Activated CD4-positive, CD25-positive, alpha-beta regulatory T cell treated with anti-CD3 and anti-CD28 coated beads, Interleukin-2, amount 50 U/mL, for 72 hours (primary cell): ENCODE measurements at regions not wholly inside any gene's neighbourhood (a gene's known extent, or its start where the extent isn't known, plus 50 kb on each side); places are given as distances from the start of the nearest gene placed in this dataset.

Experiments
- DNase-seq: peaks from one replicate; pipeline ENCODE4 v3.0.0; 2021

GRCh38 chr11:86193297-86194095 is 51.1 kb upstream of the EED start:
- DNase-seq, result peak; percentile 50

GRCh38 chr11:86192519-86193257 is 51.9 kb upstream of the EED start:
- no peak for DNase-seq

GRCh38 chr11:86191874-86192273 is 52.7 kb upstream of the EED start:
- no peak for DNase-seq

- DNase-seq, result no peak
Measured at GRCh38 chr11:86187027-86187426, 57.5 kb upstream of the EED start.

GRCh38 chr11:86186386-86186785 is 58.2 kb upstream of the EED start:
- DNase-seq, result no peak

DNA sequence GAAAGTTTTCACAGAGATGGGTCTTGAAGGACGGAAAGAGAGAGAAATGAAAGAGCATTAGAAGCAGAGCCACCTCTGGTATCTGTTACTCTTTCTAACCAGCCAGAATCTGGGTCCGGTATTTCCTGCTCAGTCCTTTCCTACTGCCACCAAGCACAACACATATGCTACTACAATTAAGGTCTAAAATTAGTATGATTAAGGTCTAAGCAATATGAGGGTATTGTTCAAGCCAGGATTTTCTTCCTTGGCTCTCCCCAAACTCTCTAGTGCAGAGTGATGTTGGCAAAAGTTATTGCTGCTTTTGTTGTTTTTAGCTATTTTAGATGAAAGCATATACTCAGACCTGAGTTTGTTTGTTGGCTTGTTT is 59.2 kb upstream of the EED start:
- no peak for DNase-seq

- no peak for DNase-seq
Measured at GRCh38 chr11:86184728-86185380, 59.7 kb upstream of the EED start.

DNA sequence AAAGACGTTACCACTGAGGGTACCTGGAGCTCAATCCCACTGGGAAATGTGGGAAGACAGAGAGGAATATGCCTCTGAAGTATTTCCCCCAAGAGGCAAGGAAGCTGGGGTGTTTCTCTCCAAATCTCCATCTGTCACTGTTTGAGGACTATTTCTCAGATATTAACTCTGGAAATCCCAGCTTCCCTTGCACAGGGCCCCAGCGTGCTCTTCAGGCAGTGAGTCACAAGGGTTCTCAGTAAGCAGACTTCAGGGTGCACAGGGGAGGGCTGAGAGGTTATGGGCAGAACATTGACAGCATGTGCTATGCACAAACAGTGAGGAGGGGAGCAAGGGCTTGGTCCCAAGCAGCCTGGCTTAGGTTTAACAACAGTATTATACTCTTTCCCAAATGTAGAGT is 60.9 kb upstream of the EED start:
- peak; percentile 41 for DNase-seq

- DNase-seq, result peak; percentile 69
Measured at GRCh38 chr11:86182976-86183584, 61.5 kb upstream of the EED start.

DNA sequence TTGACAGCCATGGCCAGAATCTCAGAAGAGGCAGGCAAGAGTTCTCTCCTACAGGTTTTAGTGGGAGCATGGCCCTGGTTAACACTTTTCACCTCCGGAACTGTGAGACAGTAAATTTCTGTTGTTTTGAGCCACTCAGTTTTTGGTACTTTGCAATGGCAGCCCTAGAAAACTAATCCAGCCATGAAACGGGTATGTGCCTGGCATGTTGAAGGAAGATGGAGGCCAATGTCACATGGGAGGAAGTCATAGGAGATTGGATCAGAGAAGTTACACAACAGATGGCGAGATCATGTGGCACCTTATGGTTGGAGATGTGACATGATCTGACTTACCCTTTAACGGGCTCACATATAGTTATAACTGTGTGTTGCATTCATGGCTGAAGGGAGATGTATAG is 63.2 kb upstream of the EED start:
- DNase-seq, result no peak

DNA sequence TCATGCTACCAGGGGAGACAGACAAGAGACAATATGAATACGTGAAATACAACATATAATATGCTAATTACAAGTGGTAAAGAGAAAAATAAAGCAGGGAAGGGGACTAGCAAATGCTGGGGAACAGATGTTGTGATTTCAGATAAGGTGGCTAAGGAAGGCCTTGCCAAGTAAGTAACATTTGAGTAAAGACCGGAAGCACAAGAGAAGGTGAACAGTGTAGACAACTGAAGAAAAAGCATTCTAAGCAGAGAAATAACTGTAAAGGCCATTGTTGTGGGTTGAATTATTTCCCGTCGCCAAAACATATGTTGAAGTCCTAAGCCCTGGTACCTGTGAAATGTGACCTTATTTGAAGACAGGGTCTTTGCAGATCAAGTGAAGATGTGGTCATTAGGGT is 63.7 kb upstream of the EED start:
- no peak for DNase-seq

DNA sequence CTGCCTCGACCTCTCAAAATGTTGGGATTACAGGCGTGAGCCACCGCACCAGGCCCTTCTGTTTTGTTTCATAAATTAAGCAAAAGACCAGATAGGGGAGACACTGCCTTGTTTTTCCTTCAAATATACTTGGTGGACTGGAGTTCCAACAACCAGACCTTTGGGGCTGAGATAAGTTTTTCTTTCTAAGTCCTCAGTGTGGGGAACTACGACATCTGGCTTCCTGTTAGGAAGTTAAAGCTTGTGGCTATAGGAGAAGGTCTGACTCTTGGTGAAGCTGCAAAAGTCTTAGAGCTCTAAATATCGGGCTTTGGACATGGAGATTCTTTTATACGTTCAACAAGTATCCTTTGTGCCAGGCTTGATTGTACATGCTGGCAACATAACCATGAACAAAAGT is 64.1 kb upstream of the EED start:
- no peak for DNase-seq

- DNase-seq, result no peak
Measured at GRCh38 chr11:86179646-86180064, 64.9 kb upstream of the EED start.

DNA sequence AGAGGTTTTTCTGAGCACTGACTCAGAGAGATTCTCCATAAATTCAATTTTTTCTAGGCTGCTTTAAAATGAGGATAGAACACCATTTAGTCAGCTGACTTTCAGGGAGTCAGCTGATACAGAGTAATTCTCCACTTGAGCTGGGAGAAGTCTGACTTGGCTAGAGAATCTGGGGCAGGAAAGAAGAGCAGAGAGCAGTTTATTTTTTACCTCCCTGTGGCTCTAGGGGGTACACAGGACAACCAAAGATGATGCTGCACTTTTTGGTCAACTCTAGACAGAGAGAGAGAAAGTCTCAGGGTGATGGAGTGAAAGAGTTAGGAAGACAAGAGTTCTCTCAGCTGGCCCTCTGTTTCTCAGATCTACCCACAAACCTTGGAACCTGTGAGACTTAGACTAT is 67.3 kb upstream of the EED start:
- DNase-seq, result no peak

DNA sequence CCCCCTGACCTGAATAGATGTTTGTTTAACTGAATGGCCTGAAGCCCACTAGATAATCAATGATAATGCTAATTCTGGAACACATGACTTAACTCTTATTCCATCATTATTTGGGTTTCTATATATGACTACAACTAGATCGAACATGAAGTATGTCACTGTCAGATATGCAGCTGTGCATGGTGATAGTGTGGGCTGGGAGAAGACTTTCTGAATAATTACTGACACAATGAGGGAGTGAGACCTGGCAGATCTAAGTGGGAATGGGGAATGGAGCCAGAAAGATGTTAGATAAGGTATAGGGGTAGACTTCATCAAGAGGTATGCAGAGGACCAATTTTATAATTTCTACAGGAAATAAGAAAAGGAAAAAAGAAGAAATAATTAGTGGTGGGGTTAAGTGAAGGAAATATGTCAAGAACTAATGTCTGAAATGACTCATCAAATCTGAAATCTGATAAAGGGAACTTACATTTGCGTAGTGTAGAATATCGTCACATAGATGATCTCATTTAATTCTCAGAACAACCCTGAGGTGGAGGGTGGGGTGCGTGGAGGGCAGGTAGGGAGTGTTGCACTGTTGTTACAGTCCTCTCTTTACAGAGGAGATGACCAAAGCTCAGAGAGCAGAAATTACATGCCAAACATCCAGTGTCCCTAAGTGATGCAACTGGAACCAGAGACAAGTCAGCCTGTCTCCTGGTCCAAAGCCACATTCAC is 68.2 kb upstream of the EED start:
- peak; percentile 55 for DNase-seq

DNA sequence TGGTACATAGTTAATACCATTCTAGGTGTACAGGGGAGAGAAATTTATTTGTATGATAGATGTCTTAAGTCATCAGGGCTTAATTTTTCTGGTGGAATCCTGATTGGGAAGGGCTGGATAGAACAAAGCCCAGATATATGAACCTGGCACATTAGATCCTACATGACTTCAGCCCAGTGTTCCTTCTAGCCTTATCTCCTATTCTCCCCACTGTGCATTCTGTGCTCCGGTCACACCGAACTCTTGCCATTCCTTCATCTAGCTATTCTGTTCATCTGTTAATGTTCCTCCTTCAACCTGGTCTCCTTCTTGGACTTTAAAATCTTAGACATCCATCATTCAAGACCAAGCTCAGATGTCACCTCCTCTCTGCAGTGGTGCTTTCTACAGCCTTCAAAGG is 68.9 kb upstream of the EED start:
- no peak for DNase-seq

DNA sequence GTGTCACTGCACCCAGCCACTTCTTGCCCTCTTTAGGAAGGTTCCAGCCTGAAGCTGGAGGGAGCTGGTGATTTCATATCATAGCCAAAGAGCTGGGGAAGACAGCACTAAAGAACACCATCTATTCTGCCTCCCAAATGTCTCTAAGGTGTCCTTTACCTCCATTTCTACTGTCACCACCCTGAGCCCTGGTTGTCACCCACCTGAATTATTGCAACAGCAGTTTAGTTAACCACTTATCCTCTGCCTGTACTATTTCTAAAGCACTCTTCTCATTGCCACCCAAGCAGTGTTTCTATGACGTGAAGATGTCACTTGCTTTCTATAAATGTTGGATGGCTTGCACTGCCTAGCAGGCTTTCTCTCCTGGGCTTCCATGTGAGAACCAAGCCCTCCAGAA is 69.4 kb upstream of the EED start:
- no peak for DNase-seq

DNA sequence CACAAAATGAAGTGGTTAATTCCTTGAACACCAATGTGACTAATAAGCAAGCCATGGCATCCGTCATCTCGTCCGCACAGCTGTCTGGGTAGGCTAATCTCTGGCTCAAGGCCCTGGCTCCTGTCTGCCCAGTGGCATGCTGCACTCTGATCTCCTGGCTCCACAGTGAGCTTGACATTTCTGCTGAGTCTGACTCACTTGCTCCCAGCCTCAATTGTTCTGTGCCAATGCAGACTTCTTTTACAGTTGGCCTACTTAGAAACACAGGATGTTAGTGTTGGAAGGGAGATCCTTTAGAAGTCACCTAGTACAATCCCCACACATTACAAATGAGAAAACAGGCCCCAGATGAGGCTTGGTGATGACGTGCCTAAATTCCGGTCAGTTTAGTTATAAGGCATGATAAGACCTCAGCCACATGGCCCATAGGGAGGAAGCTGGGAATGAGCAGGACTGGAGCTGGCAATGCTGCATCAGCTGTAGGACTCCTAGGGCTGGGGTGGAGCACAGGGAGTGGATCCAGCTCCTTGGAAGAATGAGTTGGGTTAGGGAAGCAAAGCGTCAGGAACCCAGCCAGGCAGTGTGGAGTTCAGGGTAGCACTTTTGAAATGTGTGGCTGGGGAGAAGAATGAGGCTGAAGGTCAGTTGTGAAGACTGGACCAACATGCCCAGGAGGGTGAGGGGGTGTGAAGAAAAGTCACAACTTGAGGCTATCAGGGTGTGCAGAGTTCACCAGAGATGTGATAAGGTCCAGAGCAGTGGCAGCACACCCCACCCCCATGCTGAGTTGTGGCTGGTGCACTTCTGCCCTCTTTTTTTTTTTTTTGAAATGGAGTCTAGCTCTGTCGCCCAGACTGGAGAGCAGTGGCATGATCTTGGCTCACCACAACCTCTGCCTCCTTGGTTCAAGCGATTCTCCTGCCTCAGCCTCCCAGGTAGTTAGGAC is 70.2 kb upstream of the EED start:
- DNase-seq, result no peak

GRCh38 chr11:86172894-86173293 is 71.7 kb upstream of the EED start:
- DNase-seq, result no peak

DNA sequence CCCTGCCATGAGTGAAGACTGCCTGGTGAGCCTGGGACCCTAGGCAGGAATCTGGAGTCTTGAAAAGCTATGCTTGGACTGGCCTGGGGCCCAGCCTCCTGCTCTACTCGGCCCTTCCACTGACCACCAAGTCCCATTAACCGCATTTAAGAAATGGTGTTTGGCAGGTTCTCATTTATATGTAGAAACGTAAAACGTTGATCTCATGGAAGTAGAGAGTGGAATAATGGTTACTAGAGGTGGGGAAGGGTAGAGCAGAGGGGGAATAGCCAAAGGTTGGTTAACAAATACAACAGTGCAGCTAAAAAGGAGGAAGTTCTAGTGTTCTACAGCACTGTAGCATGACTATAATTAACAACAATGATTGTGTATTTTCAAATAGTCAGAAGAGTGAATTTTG is 72.9 kb upstream of the EED start:
- DNase-seq, result no peak

- no peak for DNase-seq
Measured at GRCh38 chr11:86167499-86168164, 76.9 kb upstream of the EED start.
